Osteoblast (primary cell): ENCODE measurements at regions not wholly inside any gene's neighbourhood (a gene's known extent, or its start where the extent isn't known, plus 50 kb on each side); places are given as distances from the start of the nearest gene placed in this dataset.

Experiments
- DNase-seq: peaks from one replicate; pipeline ENCODE4 v3.0.0; 2011; ENCODE audit warnings: low spot score, mixed read lengths; ENCODE audit not compliant: insufficient read length; ENCODE audit errors: missing footprints
- H2AFZ ChIP-seq: 2 replicates; pipeline ENCODE4 v1.6.0; 2011; ENCODE audit warnings: mild to moderate bottlenecking, low read length
- H3K27ac ChIP-seq: 2 replicates; pipeline ENCODE4 v1.5.1; 2011; ENCODE audit warnings: mild to moderate bottlenecking, low read depth, low read length, moderate library complexity
- H3K27me3 ChIP-seq: 2 replicates; pipeline ENCODE4 v1.6.0; 2012; ENCODE audit warnings: mild to moderate bottlenecking, control low read depth, inconsistent platforms, low read length, moderate library complexity; ENCODE audit not compliant: insufficient read depth
- H3K36me3 ChIP-seq: 2 replicates; pipeline ENCODE4 v1.5.1; 2011; ENCODE audit warnings: mild to moderate bottlenecking, low read length, control low read depth, moderate library complexity; ENCODE audit not compliant: insufficient read depth
- H3K4me1 ChIP-seq: 2 replicates; pipeline ENCODE4 v1.5.1; 2011; ENCODE audit warnings: mild to moderate bottlenecking, low read length, control low read depth, moderate library complexity; ENCODE audit not compliant: insufficient read depth
- H3K4me2 ChIP-seq: 2 replicates; pipeline ENCODE4 v1.6.0; 2011; ENCODE audit warnings: mild to moderate bottlenecking, low read length; ENCODE audit not compliant: insufficient read depth
- H3K4me3 ChIP-seq: fragments of 200-600 bp; sonication (generic); 3 replicates; pipeline ENCODE4 v1.5.1; 2012; ENCODE audit warnings: mild to moderate bottlenecking, low read length, inconsistent platforms; ENCODE audit not compliant: insufficient read depth
- H3K79me2 ChIP-seq: 2 replicates; pipeline ENCODE4 v1.6.0; 2012; ENCODE audit warnings: mild to moderate bottlenecking, low read length, control low read depth, inconsistent platforms; ENCODE audit not compliant: insufficient read depth
- H3K9me3 ChIP-seq: 2 replicates; pipeline ENCODE4 v1.5.1; 2011; ENCODE audit warnings: low read depth, low read length, control low read depth
- H4K20me1 ChIP-seq: 2 replicates; pipeline ENCODE4 v1.6.0; 2012; ENCODE audit warnings: mild to moderate bottlenecking, low read length, control low read depth; ENCODE audit not compliant: insufficient read depth
- CTCF ChIP-seq: IDR thresholded peaks from 2 replicates; pipeline ENCODE4 v1.5.1; 2011; ENCODE audit warnings: mild to moderate bottlenecking, low read depth, low read length, moderate library complexity; ENCODE audit errors: extremely low read depth

- Histone ChIP-seq H3K27me3 (no peaks in the 10 kb centered on the region), H3K4me1 (peaks cover 54% of the 10 kb centered on the region), H3K36me3 (no peaks in the 10 kb centered on the region), H4K20me1 (no peaks in the 10 kb centered on the region), H3K4me3 (no peak overlapping the region), H3K79me2 (no peaks in the 10 kb centered on the region), H2AFZ (no peak overlapping the region), H3K4me2 (no peak overlapping the region), H3K9me3 (no peaks in the 10 kb centered on the region), H3K27ac (peak overlapping the region; percentile 79)
- DNase-seq: no peak
- no peak for TF ChIP-seq CTCF
Observed at GRCh38 chr6:113693851-113694250, 163.3 kb upstream of the MARCKS start.

GRCh38 chr6:113694278-113695077, 162.7 kb upstream of the MARCKS start:
- peak overlapping the region; percentile 79 for H3K27ac ChIP-seq
- H3K4me1 ChIP-seq: peaks cover 54% of the 10 kb centered on the region
- H4K20me1 ChIP-seq: no peaks in the 10 kb centered on the region
- peak overlapping the region; percentile 48 for H3K4me2 ChIP-seq
- peak; percentile 37 for DNase-seq
- no peaks in the 10 kb centered on the region for H3K79me2 ChIP-seq
- H3K27me3 ChIP-seq: no peaks in the 10 kb centered on the region
- H3K36me3 ChIP-seq: no peaks in the 10 kb centered on the region
- H3K4me3 ChIP-seq: no peak overlapping the region
- no peaks in the 10 kb centered on the region for H3K9me3 ChIP-seq
- no peak overlapping the region for H2AFZ ChIP-seq
- no peak for TF ChIP-seq CTCF

GRCh38 chr6:113695516-113695915, 161.6 kb upstream of the MARCKS start:
- TF ChIP-seq CTCF: no peak
- Histone ChIP-seq H3K36me3 (no peaks in the 10 kb centered on the region), H2AFZ (no peak overlapping the region), H3K4me1 (peaks cover 46% of the 10 kb centered on the region), H3K4me2 (no peak overlapping the region), H4K20me1 (no peaks in the 10 kb centered on the region), H3K27me3 (no peaks in the 10 kb centered on the region), H3K27ac (peak overlapping the region; percentile 32), H3K79me2 (no peaks in the 10 kb centered on the region), H3K9me3 (no peaks in the 10 kb centered on the region), H3K4me3 (no peak overlapping the region)
- DNase-seq: no peak

- H3K9me3 ChIP-seq: no peaks in the 10 kb centered on the region
- peaks cover 38% of the 10 kb centered on the region for H3K4me1 ChIP-seq
- no peaks in the 10 kb centered on the region for H4K20me1 ChIP-seq
- DNase-seq: no peak
- H3K79me2 ChIP-seq: no peaks in the 10 kb centered on the region
- H3K4me2 ChIP-seq: no peak overlapping the region
- no peaks in the 10 kb centered on the region for H3K27me3 ChIP-seq
- H2AFZ ChIP-seq: no peak overlapping the region
- TF ChIP-seq CTCF: no peak
- H3K4me3 ChIP-seq: no peak overlapping the region
- H3K36me3 ChIP-seq: no peaks in the 10 kb centered on the region
- H3K27ac ChIP-seq: no peak overlapping the region
Observed at GRCh38 chr6:113696960-113697359, 160.2 kb upstream of the MARCKS start.
